ENCODE measurements at regions not wholly inside any gene's neighbourhood (a gene's known extent, or its start where the extent isn't known, plus 50 kb on each side); places are given as distances from the start of the nearest gene placed in this dataset.

GRCh38 chr14:98551028-98551427, 721.0 kb downstream of the BCL11B start:
- POLR2A ChIA-PET, result no interaction called here
- intact Hi-C loops (cut with micrococcal nuclease; ENCODE audit: unreplicated experiment), result no loop called here
- H3K27me3 ChIP-seq (replicated peaks; ENCODE audit: control insufficient read depth, insufficient read depth, low read length), result no peaks in the 10 kb centered on the region
- no peak overlapping the region for H3K4me3 ChIP-seq (ENCODE audit: low read depth, low read length)
- CTCF ChIA-PET, result no interaction called here
- H3K27ac Mint-ChIP-seq (ENCODE audit: unreplicated experiment), result no peak overlapping the region
- no peak for TF ChIP-seq CTCF (IDR thresholded peaks at IDR 0.05; ENCODE audit: insufficient read depth in 1 of 2, low read depth in 1 of 2, low read length in 1 of 2, severe bottlenecking in 1 of 2, unreplicated experiment in 1 of 2)
- H3K4me1 ChIP-seq, result no peaks in the 10 kb centered on the region
- H3K27me3 Mint-ChIP-seq (ENCODE audit: insufficient read depth, unreplicated experiment), result peaks cover 3% of the 10 kb centered on the region
- no TSS peak for BruUV-seq (replicated peaks)
- DNase-seq, result no peak
- H3K36me3 ChIP-seq (ENCODE audit: control insufficient read depth, insufficient read depth, low read length), result no peaks in the 10 kb centered on the region
- H3K9me3 Mint-ChIP-seq (ENCODE audit: unreplicated experiment), result no peaks in the 10 kb centered on the region
- no peaks in the 10 kb centered on the region for H3K9me3 ChIP-seq
- H3K4me1 Mint-ChIP-seq (ENCODE audit: low read depth, unreplicated experiment), result no peaks in the 10 kb centered on the region
- no peak overlapping the region for H3K4me3 Mint-ChIP-seq (ENCODE audit: unreplicated experiment)
- no peaks in the 10 kb centered on the region for H3K36me3 Mint-ChIP-seq (ENCODE audit: insufficient read depth, unreplicated experiment)

- H3K9me3 ChIP-seq, result no peaks in the 10 kb centered on the region
Measured at GRCh38 chr14:98555440-98555839, 716.6 kb downstream of the BCL11B start.

GRCh38 chr14:98564006-98564405, 708.0 kb downstream of the BCL11B start:
- BruUV-seq (replicated peaks), result no TSS peak
- intact Hi-C loops (cut with micrococcal nuclease; ENCODE audit: unreplicated experiment), result no loop called here
- no peak for DNase-seq
- ChIA-PET POLR2A (no interaction called here), CTCF (no interaction called here)
- Histone ChIP-seq H3K27me3 (replicated peaks; ENCODE audit: control insufficient read depth, insufficient read depth, low read length) (no peaks in the 10 kb centered on the region), H3K4me1 (no peaks in the 10 kb centered on the region), H3K4me3 (ENCODE audit: low read depth, low read length) (no peak overlapping the region), H3K36me3 (ENCODE audit: control insufficient read depth, insufficient read depth, low read length) (no peaks in the 10 kb centered on the region), H3K9me3 (no peaks in the 10 kb centered on the region)
- H3K4me3 Mint-ChIP-seq (ENCODE audit: unreplicated experiment), result no peak overlapping the region
- H3K9me3 Mint-ChIP-seq (ENCODE audit: unreplicated experiment), result no peaks in the 10 kb centered on the region
- peaks cover 6% of the 10 kb centered on the region for H3K27me3 Mint-ChIP-seq (ENCODE audit: insufficient read depth, unreplicated experiment)
- no peak for TF ChIP-seq CTCF (IDR thresholded peaks at IDR 0.05; ENCODE audit: insufficient read depth in 1 of 2, low read depth in 1 of 2, low read length in 1 of 2, severe bottlenecking in 1 of 2, unreplicated experiment in 1 of 2)
- H3K36me3 Mint-ChIP-seq (ENCODE audit: insufficient read depth, unreplicated experiment), result no peaks in the 10 kb centered on the region
- no peaks in the 10 kb centered on the region for H3K4me1 Mint-ChIP-seq (ENCODE audit: low read depth, unreplicated experiment)
- H3K27ac Mint-ChIP-seq (ENCODE audit: unreplicated experiment), result no peak overlapping the region

More at GRCh38 chr14:98555440-98555839, 716.6 kb downstream of the BCL11B start:
- Histone ChIP-seq H3K4me3 (ENCODE audit: low read depth, low read length) (no peak overlapping the region), H3K27me3 (replicated peaks; ENCODE audit: control insufficient read depth, insufficient read depth, low read length) (no peaks in the 10 kb centered on the region), H3K4me1 (no peaks in the 10 kb centered on the region), H3K36me3 (ENCODE audit: control insufficient read depth, insufficient read depth, low read length) (no peaks in the 10 kb centered on the region)
- no TSS peak for BruUV-seq (replicated peaks)
- H3K27ac Mint-ChIP-seq (ENCODE audit: unreplicated experiment), result no peak overlapping the region
- no peak for TF ChIP-seq CTCF (IDR thresholded peaks at IDR 0.05; ENCODE audit: insufficient read depth in 1 of 2, low read depth in 1 of 2, low read length in 1 of 2, severe bottlenecking in 1 of 2, unreplicated experiment in 1 of 2)
- H3K4me1 Mint-ChIP-seq (ENCODE audit: low read depth, unreplicated experiment), result no peaks in the 10 kb centered on the region
- CTCF ChIA-PET, result no interaction called here
- H3K27me3 Mint-ChIP-seq (ENCODE audit: insufficient read depth, unreplicated experiment), result peaks cover 3% of the 10 kb centered on the region
- H3K9me3 Mint-ChIP-seq (ENCODE audit: unreplicated experiment), result no peaks in the 10 kb centered on the region
- no peak overlapping the region for H3K4me3 Mint-ChIP-seq (ENCODE audit: unreplicated experiment)
- POLR2A ChIA-PET, result no interaction called here
- no peaks in the 10 kb centered on the region for H3K36me3 Mint-ChIP-seq (ENCODE audit: insufficient read depth, unreplicated experiment)
- no peak for DNase-seq
- intact Hi-C loops (cut with micrococcal nuclease; ENCODE audit: unreplicated experiment), result no loop called here

Measured in Caco-2 (cell line).